ENCODE measurements at regions not wholly inside any gene's neighbourhood (a gene's known extent, or its start where the extent isn't known, plus 50 kb on each side); places are given as distances from the start of the nearest gene placed in this dataset.

GRCh38 chr2:234174742-234175141 is 124.2 kb downstream of the SPP2 start:
- no peak overlapping the region for H3K9ac ChIP-seq (ENCODE audit: low read length)
- H3K79me2 ChIP-seq (ENCODE audit: insufficient read depth, low read length) = no peaks in the 10 kb centered on the region
- ChIA-PET POLR2A (no interaction called here), CTCF (no interaction called here), RAD21 (ENCODE audit: low non-redundant PET in 1 of 2, low total read pairs in 2 of 2, uncharacterized antibody in 2 of 2, unreplicated experiment in 2 of 2) (no interaction called here)
- no peaks in the 10 kb centered on the region; the same call in 1 of the 2 replicates for H3K27me3 ChIP-seq (ENCODE audit: insufficient read depth, low read length)
- no peaks in the 10 kb centered on the region for H3K36me3 ChIP-seq (ENCODE audit: control insufficient read depth in 1 of 2, insufficient read depth in 2 of 2, low read length in 2 of 2)
- BruUV-seq (replicated peaks) = no TSS peak
- H3K9me3 ChIP-seq (ENCODE audit: control insufficient read depth in 1 of 2, insufficient read depth in 1 of 2, low read depth in 1 of 2, low read length in 2 of 2) = no peaks in the 10 kb centered on the region
- H3K27ac ChIP-seq (ENCODE audit: low read depth, low read length) = no peak overlapping the region
- H3K4me1 ChIP-seq (ENCODE audit: control insufficient read depth in 1 of 2, insufficient read depth in 2 of 2, low read length in 2 of 2) = no peaks in the 10 kb centered on the region; a peak in 1 of 4 replicates
- H2AFZ ChIP-seq (ENCODE audit: low read depth, low read length, poor library complexity, severe bottlenecking) = no peak overlapping the region
- DNase-seq (ENCODE audit: low read depth, low spot score) (no peak), ATAC-seq (no peak)
- H4K20me1 ChIP-seq (ENCODE audit: insufficient read depth) = no peaks in the 10 kb centered on the region
- TF ChIP-seq CBX3 (IDR thresholded peaks at IDR 0.05; ENCODE audit: low read depth) = no peak
- no peak for TF ChIP-seq ZFX (IDR thresholded peaks at IDR 0.05)
- no peak for TF ChIP-seq MAX (IDR thresholded peaks at IDR 0.05)
- no peak for TF ChIP-seq CTCF (IDR thresholded peaks at IDR 0.05 in 2 of 3, conservative IDR thresholded peaks at IDR 0.05 in 1 of 3; ENCODE audit: borderline replicate concordance in 1 of 3, insufficient read depth in 1 of 3, low read depth in 2 of 3, low read length in 2 of 3)
- TF ChIP-seq EGR1 (IDR thresholded peaks at IDR 0.05; ENCODE audit: low read depth) = no peak
- TF ChIP-seq YY1 (IDR thresholded peaks at IDR 0.05; ENCODE audit: extremely low read depth, insufficient replicate concordance, low read depth, low read length) = no peak
- TF ChIP-seq JUND (IDR thresholded peaks at IDR 0.05) = no peak
- TF ChIP-seq SP1 (IDR thresholded peaks at IDR 0.05; ENCODE audit: low read depth) = no peak
- TF ChIP-seq TCF7L2 (IDR thresholded peaks at IDR 0.05; ENCODE audit: borderline replicate concordance, extremely low read depth, insufficient read depth, insufficient read length) = no peak
- no peak for TF ChIP-seq ATF3 (IDR thresholded peaks at IDR 0.05)
- no peak overlapping the region for H3K4me2 ChIP-seq (ENCODE audit: low read length)
- no peaks in the 10 kb centered on the region for H3K9me2 ChIP-seq (ENCODE audit: insufficient read depth)
- intact Hi-C loops (cut with micrococcal nuclease) = no loop called here
- H3K4me3 ChIP-seq (replicated peaks in 1 of 2; ENCODE audit: low read depth in 1 of 2, low read length in 2 of 2) = no peak overlapping the region

Measured in HCT116 (cell line).